ENCODE measurements at regions not wholly inside any gene's neighbourhood (a gene's known extent, or its start where the extent isn't known, plus 50 kb on each side); places are given as distances from the start of the nearest gene placed in this dataset.

DNA sequence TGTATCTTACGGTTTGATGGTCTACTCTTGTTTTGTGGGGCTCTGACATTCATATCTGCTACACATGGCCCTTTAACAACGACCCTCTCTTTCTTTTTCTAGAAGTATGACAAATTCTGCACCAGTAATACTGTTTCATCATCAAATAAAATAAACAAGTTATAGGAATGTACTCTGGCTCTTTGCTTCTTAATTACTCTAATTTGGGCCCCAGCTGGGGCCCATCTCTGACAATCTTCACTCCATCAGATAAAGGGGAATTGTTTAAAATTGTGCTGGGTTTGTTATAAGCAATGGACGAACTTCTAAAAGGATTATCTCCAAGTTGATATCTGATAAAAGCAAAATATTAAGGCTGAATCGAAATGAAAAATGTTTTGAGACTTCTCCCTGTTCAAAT, 343.6 kb upstream of the JAG1 start:
- in situ Hi-C loops (cut with HindIII; ENCODE audit: low pct_unique_long_range_greater_than_20kb, low sequenced_read_pairs) (no loop called here), intact Hi-C loops (cut with micrococcal nuclease; ENCODE audit: unreplicated experiment) (no loop called here)
- no peak for TF ChIP-seq SIN3A (IDR thresholded peaks at IDR 0.05; ENCODE audit: borderline replicate concordance, insufficient read depth, low read depth, low read length)
- TF ChIP-seq, protein P1, sequence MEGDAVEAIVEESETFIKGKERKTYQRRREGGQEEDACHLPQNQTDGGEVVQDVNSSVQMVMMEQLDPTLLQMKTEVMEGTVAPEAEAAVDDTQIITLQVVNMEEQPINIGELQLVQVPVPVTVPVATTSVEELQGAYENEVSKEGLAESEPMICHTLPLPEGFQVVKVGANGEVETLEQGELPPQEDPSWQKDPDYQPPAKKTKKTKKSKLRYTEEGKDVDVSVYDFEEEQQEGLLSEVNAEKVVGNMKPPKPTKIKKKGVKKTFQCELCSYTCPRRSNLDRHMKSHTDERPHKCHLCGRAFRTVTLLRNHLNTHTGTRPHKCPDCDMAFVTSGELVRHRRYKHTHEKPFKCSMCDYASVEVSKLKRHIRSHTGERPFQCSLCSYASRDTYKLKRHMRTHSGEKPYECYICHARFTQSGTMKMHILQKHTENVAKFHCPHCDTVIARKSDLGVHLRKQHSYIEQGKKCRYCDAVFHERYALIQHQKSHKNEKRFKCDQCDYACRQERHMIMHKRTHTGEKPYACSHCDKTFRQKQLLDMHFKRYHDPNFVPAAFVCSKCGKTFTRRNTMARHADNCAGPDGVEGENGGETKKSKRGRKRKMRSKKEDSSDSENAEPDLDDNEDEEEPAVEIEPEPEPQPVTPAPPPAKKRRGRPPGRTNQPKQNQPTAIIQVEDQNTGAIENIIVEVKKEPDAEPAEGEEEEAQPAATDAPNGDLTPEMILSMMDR (IDR thresholded peaks at IDR 0.05) = no peak
- TF ChIP-seq, protein P2, sequence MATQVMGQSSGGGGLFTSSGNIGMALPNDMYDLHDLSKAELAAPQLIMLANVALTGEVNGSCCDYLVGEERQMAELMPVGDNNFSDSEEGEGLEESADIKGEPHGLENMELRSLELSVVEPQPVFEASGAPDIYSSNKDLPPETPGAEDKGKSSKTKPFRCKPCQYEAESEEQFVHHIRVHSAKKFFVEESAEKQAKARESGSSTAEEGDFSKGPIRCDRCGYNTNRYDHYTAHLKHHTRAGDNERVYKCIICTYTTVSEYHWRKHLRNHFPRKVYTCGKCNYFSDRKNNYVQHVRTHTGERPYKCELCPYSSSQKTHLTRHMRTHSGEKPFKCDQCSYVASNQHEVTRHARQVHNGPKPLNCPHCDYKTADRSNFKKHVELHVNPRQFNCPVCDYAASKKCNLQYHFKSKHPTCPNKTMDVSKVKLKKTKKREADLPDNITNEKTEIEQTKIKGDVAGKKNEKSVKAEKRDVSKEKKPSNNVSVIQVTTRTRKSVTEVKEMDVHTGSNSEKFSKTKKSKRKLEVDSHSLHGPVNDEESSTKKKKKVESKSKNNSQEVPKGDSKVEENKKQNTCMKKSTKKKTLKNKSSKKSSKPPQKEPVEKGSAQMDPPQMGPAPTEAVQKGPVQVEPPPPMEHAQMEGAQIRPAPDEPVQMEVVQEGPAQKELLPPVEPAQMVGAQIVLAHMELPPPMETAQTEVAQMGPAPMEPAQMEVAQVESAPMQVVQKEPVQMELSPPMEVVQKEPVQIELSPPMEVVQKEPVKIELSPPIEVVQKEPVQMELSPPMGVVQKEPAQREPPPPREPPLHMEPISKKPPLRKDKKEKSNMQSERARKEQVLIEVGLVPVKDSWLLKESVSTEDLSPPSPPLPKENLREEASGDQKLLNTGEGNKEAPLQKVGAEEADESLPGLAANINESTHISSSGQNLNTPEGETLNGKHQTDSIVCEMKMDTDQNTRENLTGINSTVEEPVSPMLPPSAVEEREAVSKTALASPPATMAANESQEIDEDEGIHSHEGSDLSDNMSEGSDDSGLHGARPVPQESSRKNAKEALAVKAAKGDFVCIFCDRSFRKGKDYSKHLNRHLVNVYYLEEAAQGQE (IDR thresholded peaks at IDR 0.05; ENCODE audit: insufficient read depth in 1 of 2, low read depth in 2 of 2, low read length in 1 of 2) = no peak
- POLR2A ChIA-PET = no interaction called here
- Histone ChIP-seq H3K27me3 (ENCODE audit: control insufficient read depth, insufficient read depth, low read length) (no peaks in the 10 kb centered on the region), H3K4me3 (ENCODE audit: low read depth in 2 of 2, low read length in 2 of 2) (no peak overlapping the region), H3K27ac (ENCODE audit: low read length) (no peak overlapping the region), H3K36me3 (ENCODE audit: control insufficient read depth, insufficient read depth, low read length) (no peaks in the 10 kb centered on the region), H3K9me3 (ENCODE audit: control insufficient read depth, insufficient read depth, low read depth, low read length) (no peaks in the 10 kb centered on the region), H3K4me1 (ENCODE audit: control insufficient read depth, insufficient read depth, low read length) (no peaks in the 10 kb centered on the region)
- ATAC-seq = no peak
- CTCF ChIA-PET = no interaction called here
- no TSS peak for BruUV-seq (replicated peaks)
- no peak for DNase-seq (ENCODE audit: low read depth, low spot score)

DNA sequence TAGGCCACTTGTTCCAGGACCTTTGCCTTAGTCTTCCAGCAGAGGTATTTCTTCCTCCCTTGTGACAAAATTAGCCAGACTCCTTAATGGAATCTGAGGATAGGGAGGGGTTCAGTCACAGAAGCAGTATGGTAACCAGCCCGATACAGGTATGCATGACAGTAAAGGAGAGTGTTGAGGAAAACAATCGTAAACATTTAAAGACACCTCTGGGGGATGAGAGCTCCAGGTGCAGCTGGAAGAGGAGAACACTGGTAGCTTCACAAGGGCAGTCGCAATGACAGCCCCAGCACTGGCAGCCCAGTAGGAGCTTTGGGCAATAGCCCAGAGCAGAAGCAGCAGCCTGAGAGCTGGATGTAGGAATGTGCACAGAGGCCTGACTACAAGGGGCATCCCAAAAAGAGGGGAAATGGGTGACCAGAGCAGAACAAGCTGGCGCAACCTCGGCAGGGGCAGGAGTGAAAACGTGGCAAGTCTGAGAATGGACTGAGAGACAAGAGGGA, 344.9 kb upstream of the JAG1 start:
- no TSS peak for BruUV-seq (replicated peaks)
- CTCF ChIA-PET = no interaction called here

More for the DNA sequence above, 344.9 kb upstream of the JAG1 start:
- Histone ChIP-seq H3K36me3 (ENCODE audit: control insufficient read depth, insufficient read depth, low read length) (no peaks in the 10 kb centered on the region), H3K27me3 (ENCODE audit: control insufficient read depth, insufficient read depth, low read length) (no peaks in the 10 kb centered on the region), H3K4me1 (ENCODE audit: control insufficient read depth, insufficient read depth, low read length) (no peaks in the 10 kb centered on the region), H3K27ac (ENCODE audit: low read length) (no peak overlapping the region), H3K9me3 (ENCODE audit: control insufficient read depth, insufficient read depth, low read depth, low read length) (no peaks in the 10 kb centered on the region), H3K4me3 (ENCODE audit: low read depth in 2 of 2, low read length in 2 of 2) (no peak overlapping the region)
- POLR2A ChIA-PET = no interaction called here
- DNase-seq (ENCODE audit: low read depth, low spot score) (no peak), ATAC-seq (no peak)
- in situ Hi-C loops (cut with HindIII; ENCODE audit: low pct_unique_long_range_greater_than_20kb, low sequenced_read_pairs) = no loop called here
- intact Hi-C loops (cut with micrococcal nuclease; ENCODE audit: unreplicated experiment) = no loop called here
- TF ChIP-seq, protein P2 (IDR thresholded peaks at IDR 0.05; ENCODE audit: insufficient read depth in 1 of 2, low read depth in 2 of 2, low read length in 1 of 2) = no peak
- TF ChIP-seq SIN3A (IDR thresholded peaks at IDR 0.05; ENCODE audit: borderline replicate concordance, insufficient read depth, low read depth, low read length) (no peak), TCF7L2 (IDR thresholded peaks at IDR 0.05; ENCODE audit: low read depth, low read length) (no peak)

Measured in Panc1 (cell line).